ENCODE measurements at regions not wholly inside any gene's neighbourhood (a gene's known extent, or its start where the extent isn't known, plus 50 kb on each side); places are given as distances from the start of the nearest gene placed in this dataset.

- no peak for DNase-seq
- no peaks in the 10 kb centered on the region for H3K79me2 ChIP-seq (ENCODE audit: insufficient read depth)
- H4K20me1 ChIP-seq (ENCODE audit: insufficient read depth): no peaks in the 10 kb centered on the region
- CTCF ChIA-PET: interaction anchor here (1.3 kb wide), 1 partner anchor 293 kb away, joined by 3 read pairs; no protein-coding TSS in a partner anchor
- no peaks in the 10 kb centered on the region for H3K36me3 ChIP-seq (replicated peaks in 1 of 2; ENCODE audit: control insufficient read depth in 1 of 2, insufficient read depth in 2 of 2, low read length in 1 of 2)
- POLR2A ChIA-PET: no interaction called here
- no peak overlapping the region for H3K4me2 ChIP-seq
- no peaks in the 10 kb centered on the region for H3K9me2 ChIP-seq
- H3K27ac ChIP-seq (ENCODE audit: low read depth in 2 of 2, low read length in 1 of 2): no peak overlapping the region
- TF ChIP-seq PBX3 (IDR thresholded peaks at IDR 0.05): no peak
- no peak for TF ChIP-seq NFIC (IDR thresholded peaks at IDR 0.05; ENCODE audit: borderline replicate concordance)
- no peak for TF ChIP-seq IRF3 (IDR thresholded peaks at IDR 0.05; ENCODE audit: low read depth, low read length)
- TF ChIP-seq GATA2 (CRISPR knock-in tag; IDR thresholded peaks at IDR 0.05): no peak
- no peak for TF ChIP-seq EZH2phosphoT487 (IDR thresholded peaks at IDR 0.05; ENCODE audit: borderline replicate concordance, low read depth)
- TF ChIP-seq MAX (IDR thresholded peaks at IDR 0.05; ENCODE audit: low read depth): no peak
- no peak for TF ChIP-seq YY1 (IDR thresholded peaks at IDR 0.05; ENCODE audit: low read depth)
- TF ChIP-seq USF1 (IDR thresholded peaks at IDR 0.05; ENCODE audit: borderline replicate concordance, low read depth): no peak
- no peak for TF ChIP-seq FOXM1 (IDR thresholded peaks at IDR 0.05; ENCODE audit: low read depth)
- no peak for TF ChIP-seq EP300 (IDR thresholded peaks at IDR 0.05; ENCODE audit: borderline replicate concordance in 1 of 2, low read depth in 1 of 2, low read length in 1 of 2)
- TF ChIP-seq CHD2 (IDR thresholded peaks at IDR 0.05; ENCODE audit: low read length, partially characterized antibody): no peak
- no peak for TF ChIP-seq FOSL2 (IDR thresholded peaks at IDR 0.05; ENCODE audit: borderline replicate concordance, low read depth)
- no peak for TF ChIP-seq CTCF (IDR thresholded peaks at IDR 0.05)
- TF ChIP-seq TEAD4 (IDR thresholded peaks at IDR 0.05; ENCODE audit: borderline replicate concordance, insufficient read depth): no peak
- no peak for TF ChIP-seq ELF1 (IDR thresholded peaks at IDR 0.05)
- no peak for TF ChIP-seq FOXJ3 (CRISPR knock-in tag; IDR thresholded peaks at IDR 0.05)
- TF ChIP-seq MEF2A (IDR thresholded peaks at IDR 0.05; ENCODE audit: borderline replicate concordance, low read depth): no peak
- WGBS (ENCODE audit: low lambda C conversion rate): 77% methylated on average over 6 of the region's 6 CpGs
- H2AFZ ChIP-seq (ENCODE audit: low read depth): no peak overlapping the region
- no peak overlapping the region for H3K9ac ChIP-seq
- H3K4me3 ChIP-seq (ENCODE audit: low read depth in 2 of 2, low read length in 1 of 2): no peak overlapping the region
- no peaks in the 10 kb centered on the region for H3K9me3 ChIP-seq
- H3K27me3 ChIP-seq (ENCODE audit: insufficient read depth): no peaks in the 10 kb centered on the region
- peaks cover 0 to 12% of the 10 kb centered on the region in 2 experiments; a peak in 1 of 4 replicates for H3K4me1 ChIP-seq (ENCODE audit: control insufficient read depth in 1 of 2, insufficient read depth in 2 of 2, low read depth in 1 of 2, low read length in 1 of 2)
- no peaks in the 10 kb centered on the region for H3F3A ChIP-seq (replicated peaks; ENCODE audit: insufficient read depth)
Measured at GRCh38 chr3:194979173-194979572, 291.8 kb downstream of the XXYLT1 start.
